GM23338 (cell line): ENCODE measurements at regions not wholly inside any gene's neighbourhood (a gene's known extent, or its start where the extent isn't known, plus 50 kb on each side); places are given as distances from the start of the nearest gene placed in this dataset.

ENCODE experiments used
- CREB1 ChIP-seq: fragments of 250-450 bp; sonication (Bioruptor Pico); IDR thresholded peaks from 2 replicates; pipeline ENCODE4 v1.5.0; 2020; ENCODE audit warnings: low read depth, mild to moderate bottlenecking, moderate library complexity
- EZH2 ChIP-seq: fragments of 200-600 bp; sonication (generic); IDR thresholded peaks from one replicate; pipeline ENCODE4 v1.8.0; 2017; ENCODE audit warnings: antibody characterized with exemption, mild to moderate bottlenecking, low read depth; ENCODE audit not compliant: unreplicated experiment
- EZH2phosphoT487 ChIP-seq: fragments of 200-600 bp; sonication (generic); IDR thresholded peaks from one replicate; pipeline ENCODE4 v1.8.1; 2018; ENCODE audit warnings: antibody characterized with exemption; ENCODE audit not compliant: unreplicated experiment
- NANOG ChIP-seq: IDR thresholded peaks from 2 replicates; pipeline ENCODE4 v1.6.1; 2016; ENCODE audit warnings: antibody characterized with exemption, borderline replicate concordance
- POLR2AphosphoS5 ChIP-seq: IDR thresholded peaks from 2 replicates; pipeline ENCODE4 v1.6.1; 2016; ENCODE audit warnings: antibody characterized with exemption, low read depth
- TF ChIP-seq, protein P1 (sequence below): fragments of 250-450 bp; sonication (Bioruptor Pico); IDR thresholded peaks from 2 replicates; pipeline ENCODE4 v1.5.0; 2020; ENCODE audit warnings: mild to moderate bottlenecking, moderate library complexity
- TF ChIP-seq, protein P2 (sequence below): IDR thresholded peaks from one replicate; pipeline ENCODE4 v1.6.1; 2018; ENCODE audit warnings: antibody characterized with exemption; ENCODE audit not compliant: unreplicated experiment
- TF ChIP-seq, protein P3 (sequence below): IDR thresholded peaks from 2 replicates; pipeline ENCODE4 v1.6.1; 2016; ENCODE audit warnings: antibody characterized with exemption
- TF ChIP-seq, protein P4 (sequence below), 2 experiments: fragments of 200-600 bp in 1 of 2; sonication (generic) in 1 of 2; conservative IDR thresholded peaks; 2 replicates each; pipeline versions ENCODE4 v1.5.1 to v1.6.1; 2016 to 2017; ENCODE audit warnings: antibody characterized with exemption in 2 of 2, low read depth in 2 of 2, mild to moderate bottlenecking in 2 of 2, moderate library complexity in 1 of 2

DNA sequence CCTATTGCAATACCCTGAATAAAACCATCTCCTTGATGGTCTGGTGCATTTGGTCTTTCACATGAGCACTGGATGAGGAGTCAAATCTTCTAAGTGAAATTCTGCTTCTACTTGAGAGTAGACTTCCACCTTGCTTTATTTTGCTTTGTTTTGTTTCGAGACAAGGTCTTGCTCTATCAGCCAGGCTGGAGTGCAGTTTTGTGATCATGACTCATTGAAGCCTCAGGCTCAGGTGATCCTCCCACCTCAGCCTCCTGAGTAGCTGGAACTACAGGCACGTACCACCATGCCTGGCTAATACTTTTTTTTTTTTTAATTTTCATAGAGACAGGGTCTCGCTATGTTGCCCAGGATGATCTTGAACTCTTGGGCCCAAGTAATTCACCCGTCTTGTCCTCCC is 65.8 kb upstream of the F3 start (continued):
- TF ChIP-seq, protein P1, sequence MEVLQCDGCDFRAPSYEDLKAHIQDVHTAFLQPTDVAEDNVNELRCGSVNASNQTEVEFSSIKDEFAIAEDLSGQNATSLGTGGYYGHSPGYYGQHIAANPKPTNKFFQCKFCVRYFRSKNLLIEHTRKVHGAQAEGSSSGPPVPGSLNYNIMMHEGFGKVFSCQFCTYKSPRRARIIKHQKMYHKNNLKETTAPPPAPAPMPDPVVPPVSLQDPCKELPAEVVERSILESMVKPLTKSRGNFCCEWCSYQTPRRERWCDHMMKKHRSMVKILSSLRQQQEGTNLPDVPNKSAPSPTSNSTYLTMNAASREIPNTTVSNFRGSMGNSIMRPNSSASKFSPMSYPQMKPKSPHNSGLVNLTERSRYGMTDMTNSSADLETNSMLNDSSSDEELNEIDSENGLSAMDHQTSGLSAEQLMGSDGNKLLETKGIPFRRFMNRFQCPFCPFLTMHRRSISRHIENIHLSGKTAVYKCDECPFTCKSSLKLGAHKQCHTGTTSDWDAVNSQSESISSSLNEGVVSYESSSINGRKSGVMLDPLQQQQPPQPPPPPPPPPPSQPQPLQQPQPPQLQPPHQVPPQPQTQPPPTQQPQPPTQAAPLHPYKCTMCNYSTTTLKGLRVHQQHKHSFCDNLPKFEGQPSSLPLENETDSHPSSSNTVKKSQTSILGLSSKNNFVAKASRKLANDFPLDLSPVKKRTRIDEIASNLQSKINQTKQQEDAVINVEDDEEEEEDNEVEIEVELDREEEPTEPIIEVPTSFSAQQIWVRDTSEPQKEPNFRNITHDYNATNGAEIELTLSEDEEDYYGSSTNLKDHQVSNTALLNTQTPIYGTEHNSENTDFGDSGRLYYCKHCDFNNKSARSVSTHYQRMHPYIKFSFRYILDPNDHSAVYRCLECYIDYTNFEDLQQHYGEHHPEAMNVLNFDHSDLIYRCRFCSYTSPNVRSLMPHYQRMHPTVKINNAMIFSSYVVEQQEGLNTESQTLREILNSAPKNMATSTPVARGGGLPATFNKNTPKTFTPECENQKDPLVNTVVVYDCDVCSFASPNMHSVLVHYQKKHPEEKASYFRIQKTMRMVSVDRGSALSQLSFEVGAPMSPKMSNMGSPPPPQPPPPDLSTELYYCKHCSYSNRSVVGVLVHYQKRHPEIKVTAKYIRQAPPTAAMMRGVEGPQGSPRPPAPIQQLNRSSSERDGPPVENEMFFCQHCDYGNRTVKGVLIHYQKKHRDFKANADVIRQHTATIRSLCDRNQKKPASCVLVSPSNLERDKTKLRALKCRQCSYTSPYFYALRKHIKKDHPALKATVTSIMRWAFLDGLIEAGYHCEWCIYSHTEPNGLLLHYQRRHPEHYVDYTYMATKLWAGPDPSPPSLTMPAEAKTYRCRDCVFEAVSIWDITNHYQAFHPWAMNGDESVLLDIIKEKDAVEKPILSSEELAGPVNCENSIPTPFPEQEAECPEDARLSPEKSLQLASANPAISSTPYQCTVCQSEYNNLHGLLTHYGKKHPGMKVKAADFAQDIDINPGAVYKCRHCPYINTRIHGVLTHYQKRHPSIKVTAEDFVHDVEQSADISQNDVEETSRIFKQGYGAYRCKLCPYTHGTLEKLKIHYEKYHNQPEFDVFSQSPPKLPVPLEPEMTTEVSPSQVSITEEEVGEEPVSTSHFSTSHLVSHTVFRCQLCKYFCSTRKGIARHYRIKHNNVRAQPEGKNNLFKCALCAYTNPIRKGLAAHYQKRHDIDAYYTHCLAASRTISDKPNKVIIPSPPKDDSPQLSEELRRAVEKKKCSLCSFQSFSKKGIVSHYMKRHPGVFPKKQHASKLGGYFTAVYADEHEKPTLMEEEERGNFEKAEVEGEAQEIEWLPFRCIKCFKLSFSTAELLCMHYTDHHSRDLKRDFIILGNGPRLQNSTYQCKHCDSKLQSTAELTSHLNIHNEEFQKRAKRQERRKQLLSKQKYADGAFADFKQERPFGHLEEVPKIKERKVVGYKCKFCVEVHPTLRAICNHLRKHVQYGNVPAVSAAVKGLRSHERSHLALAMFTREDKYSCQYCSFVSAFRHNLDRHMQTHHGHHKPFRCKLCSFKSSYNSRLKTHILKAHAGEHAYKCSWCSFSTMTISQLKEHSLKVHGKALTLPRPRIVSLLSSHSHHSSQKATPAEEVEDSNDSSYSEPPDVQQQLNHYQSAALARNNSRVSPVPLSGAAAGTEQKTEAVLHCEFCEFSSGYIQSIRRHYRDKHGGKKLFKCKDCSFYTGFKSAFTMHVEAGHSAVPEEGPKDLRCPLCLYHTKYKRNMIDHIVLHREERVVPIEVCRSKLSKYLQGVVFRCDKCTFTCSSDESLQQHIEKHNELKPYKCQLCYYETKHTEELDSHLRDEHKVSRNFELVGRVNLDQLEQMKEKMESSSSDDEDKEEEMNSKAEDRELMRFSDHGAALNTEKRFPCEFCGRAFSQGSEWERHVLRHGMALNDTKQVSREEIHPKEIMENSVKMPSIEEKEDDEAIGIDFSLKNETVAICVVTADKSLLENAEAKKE: no peak
- TF ChIP-seq EZH2phosphoT487: no peak
- TF ChIP-seq, protein P2, sequence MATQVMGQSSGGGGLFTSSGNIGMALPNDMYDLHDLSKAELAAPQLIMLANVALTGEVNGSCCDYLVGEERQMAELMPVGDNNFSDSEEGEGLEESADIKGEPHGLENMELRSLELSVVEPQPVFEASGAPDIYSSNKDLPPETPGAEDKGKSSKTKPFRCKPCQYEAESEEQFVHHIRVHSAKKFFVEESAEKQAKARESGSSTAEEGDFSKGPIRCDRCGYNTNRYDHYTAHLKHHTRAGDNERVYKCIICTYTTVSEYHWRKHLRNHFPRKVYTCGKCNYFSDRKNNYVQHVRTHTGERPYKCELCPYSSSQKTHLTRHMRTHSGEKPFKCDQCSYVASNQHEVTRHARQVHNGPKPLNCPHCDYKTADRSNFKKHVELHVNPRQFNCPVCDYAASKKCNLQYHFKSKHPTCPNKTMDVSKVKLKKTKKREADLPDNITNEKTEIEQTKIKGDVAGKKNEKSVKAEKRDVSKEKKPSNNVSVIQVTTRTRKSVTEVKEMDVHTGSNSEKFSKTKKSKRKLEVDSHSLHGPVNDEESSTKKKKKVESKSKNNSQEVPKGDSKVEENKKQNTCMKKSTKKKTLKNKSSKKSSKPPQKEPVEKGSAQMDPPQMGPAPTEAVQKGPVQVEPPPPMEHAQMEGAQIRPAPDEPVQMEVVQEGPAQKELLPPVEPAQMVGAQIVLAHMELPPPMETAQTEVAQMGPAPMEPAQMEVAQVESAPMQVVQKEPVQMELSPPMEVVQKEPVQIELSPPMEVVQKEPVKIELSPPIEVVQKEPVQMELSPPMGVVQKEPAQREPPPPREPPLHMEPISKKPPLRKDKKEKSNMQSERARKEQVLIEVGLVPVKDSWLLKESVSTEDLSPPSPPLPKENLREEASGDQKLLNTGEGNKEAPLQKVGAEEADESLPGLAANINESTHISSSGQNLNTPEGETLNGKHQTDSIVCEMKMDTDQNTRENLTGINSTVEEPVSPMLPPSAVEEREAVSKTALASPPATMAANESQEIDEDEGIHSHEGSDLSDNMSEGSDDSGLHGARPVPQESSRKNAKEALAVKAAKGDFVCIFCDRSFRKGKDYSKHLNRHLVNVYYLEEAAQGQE: no peak
- no peak for TF ChIP-seq POLR2AphosphoS5
- TF ChIP-seq CREB1 (CRISPR knock-in tag): no peak
- TF ChIP-seq NANOG: no peak
- TF ChIP-seq, protein P3, sequence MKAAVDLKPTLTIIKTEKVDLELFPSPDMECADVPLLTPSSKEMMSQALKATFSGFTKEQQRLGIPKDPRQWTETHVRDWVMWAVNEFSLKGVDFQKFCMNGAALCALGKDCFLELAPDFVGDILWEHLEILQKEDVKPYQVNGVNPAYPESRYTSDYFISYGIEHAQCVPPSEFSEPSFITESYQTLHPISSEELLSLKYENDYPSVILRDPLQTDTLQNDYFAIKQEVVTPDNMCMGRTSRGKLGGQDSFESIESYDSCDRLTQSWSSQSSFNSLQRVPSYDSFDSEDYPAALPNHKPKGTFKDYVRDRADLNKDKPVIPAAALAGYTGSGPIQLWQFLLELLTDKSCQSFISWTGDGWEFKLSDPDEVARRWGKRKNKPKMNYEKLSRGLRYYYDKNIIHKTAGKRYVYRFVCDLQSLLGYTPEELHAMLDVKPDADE: no peak
- TF ChIP-seq, protein P4, sequence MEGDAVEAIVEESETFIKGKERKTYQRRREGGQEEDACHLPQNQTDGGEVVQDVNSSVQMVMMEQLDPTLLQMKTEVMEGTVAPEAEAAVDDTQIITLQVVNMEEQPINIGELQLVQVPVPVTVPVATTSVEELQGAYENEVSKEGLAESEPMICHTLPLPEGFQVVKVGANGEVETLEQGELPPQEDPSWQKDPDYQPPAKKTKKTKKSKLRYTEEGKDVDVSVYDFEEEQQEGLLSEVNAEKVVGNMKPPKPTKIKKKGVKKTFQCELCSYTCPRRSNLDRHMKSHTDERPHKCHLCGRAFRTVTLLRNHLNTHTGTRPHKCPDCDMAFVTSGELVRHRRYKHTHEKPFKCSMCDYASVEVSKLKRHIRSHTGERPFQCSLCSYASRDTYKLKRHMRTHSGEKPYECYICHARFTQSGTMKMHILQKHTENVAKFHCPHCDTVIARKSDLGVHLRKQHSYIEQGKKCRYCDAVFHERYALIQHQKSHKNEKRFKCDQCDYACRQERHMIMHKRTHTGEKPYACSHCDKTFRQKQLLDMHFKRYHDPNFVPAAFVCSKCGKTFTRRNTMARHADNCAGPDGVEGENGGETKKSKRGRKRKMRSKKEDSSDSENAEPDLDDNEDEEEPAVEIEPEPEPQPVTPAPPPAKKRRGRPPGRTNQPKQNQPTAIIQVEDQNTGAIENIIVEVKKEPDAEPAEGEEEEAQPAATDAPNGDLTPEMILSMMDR (conservative IDR thresholded peaks at IDR 0.05; ENCODE audit: low read depth in 2 of 2): no peak
- TF ChIP-seq EZH2: no peak
